ENCODE measurements at regions not wholly inside any gene's neighbourhood (a gene's known extent, or its start where the extent isn't known, plus 50 kb on each side); places are given as distances from the start of the nearest gene placed in this dataset.

- TF ChIP-seq CTCF (IDR thresholded peaks at IDR 0.05): no peak
- no peak for TF ChIP-seq POLR2A (IDR thresholded peaks at IDR 0.05)
Observed at GRCh38 chrX:67939270-67939669, 395.4 kb downstream of the AR start.

Data from heart left ventricle (tissue), 13 donors.